Endothelial cell (in vitro differentiated cells): ENCODE measurements at regions not wholly inside any gene's neighbourhood (a gene's known extent, or its start where the extent isn't known, plus 50 kb on each side); places are given as distances from the start of the nearest gene placed in this dataset.

ENCODE experiments used
- DNase-seq: peaks from one replicate; pipeline ENCODE4 v3.0.0; 2021; ENCODE audit warnings: low spot score
- H3K27ac Mint-ChIP-seq: one replicate; pipeline ENCODE4 v1.8.0; 2021; ENCODE audit warnings: mixed read lengths, inconsistent platforms; ENCODE audit not compliant: unreplicated experiment
- H3K27me3 Mint-ChIP-seq: one replicate; pipeline ENCODE4 v1.8.0; 2021; ENCODE audit warnings: mild to moderate bottlenecking, moderate library complexity, mixed read lengths, inconsistent platforms; ENCODE audit not compliant: unreplicated experiment
- H3K36me3 Mint-ChIP-seq: one replicate; pipeline ENCODE4 v1.8.0; 2021; ENCODE audit warnings: mild to moderate bottlenecking, low read depth, mixed read lengths, inconsistent platforms; ENCODE audit not compliant: unreplicated experiment
- H3K4me1 Mint-ChIP-seq: one replicate; pipeline ENCODE4 v1.8.0; 2021; ENCODE audit warnings: mild to moderate bottlenecking, mixed read lengths, inconsistent platforms; ENCODE audit not compliant: unreplicated experiment
- H3K4me3 Mint-ChIP-seq: one replicate; pipeline ENCODE4 v1.8.0; 2021; ENCODE audit warnings: mild to moderate bottlenecking, mixed read lengths, inconsistent platforms; ENCODE audit not compliant: unreplicated experiment
- H3K9me3 Mint-ChIP-seq: one replicate; pipeline ENCODE4 v1.8.0; 2021; ENCODE audit warnings: mixed read lengths, inconsistent platforms; ENCODE audit not compliant: unreplicated experiment
- TF ChIP-seq, protein P1 (sequence below): fragments of 200-600 bp; sonication (generic); IDR thresholded peaks from one replicate; pipeline ENCODE4 v1.5.0; 2021; ENCODE audit warnings: antibody characterized with exemption; ENCODE audit not compliant: unreplicated experiment

DNA sequence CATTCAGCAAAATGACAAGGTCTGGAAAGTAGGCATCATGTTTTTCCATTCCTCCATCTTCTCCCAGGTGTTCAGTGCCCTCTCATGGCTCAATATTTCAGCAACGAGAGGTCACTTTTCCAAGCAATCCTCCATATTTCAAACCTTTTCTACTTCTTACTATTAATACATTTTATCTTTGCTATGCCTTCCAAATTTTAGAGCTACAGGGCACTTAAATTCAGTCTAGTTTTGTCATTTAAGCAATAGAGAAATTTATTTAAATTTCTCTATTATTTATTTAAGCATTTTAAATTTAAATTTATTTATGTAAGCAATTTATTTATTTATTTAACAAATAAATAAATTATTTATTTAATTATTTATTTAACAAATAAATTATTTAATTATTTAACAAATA, 305.1 kb upstream of the ANXA10 start:
- no peaks in the 10 kb centered on the region for H3K4me1 Mint-ChIP-seq
- H3K27me3 Mint-ChIP-seq: no peaks in the 10 kb centered on the region
- no peaks in the 10 kb centered on the region for H3K9me3 Mint-ChIP-seq
- H3K4me3 Mint-ChIP-seq: no peak overlapping the region
- TF ChIP-seq, protein P1, sequence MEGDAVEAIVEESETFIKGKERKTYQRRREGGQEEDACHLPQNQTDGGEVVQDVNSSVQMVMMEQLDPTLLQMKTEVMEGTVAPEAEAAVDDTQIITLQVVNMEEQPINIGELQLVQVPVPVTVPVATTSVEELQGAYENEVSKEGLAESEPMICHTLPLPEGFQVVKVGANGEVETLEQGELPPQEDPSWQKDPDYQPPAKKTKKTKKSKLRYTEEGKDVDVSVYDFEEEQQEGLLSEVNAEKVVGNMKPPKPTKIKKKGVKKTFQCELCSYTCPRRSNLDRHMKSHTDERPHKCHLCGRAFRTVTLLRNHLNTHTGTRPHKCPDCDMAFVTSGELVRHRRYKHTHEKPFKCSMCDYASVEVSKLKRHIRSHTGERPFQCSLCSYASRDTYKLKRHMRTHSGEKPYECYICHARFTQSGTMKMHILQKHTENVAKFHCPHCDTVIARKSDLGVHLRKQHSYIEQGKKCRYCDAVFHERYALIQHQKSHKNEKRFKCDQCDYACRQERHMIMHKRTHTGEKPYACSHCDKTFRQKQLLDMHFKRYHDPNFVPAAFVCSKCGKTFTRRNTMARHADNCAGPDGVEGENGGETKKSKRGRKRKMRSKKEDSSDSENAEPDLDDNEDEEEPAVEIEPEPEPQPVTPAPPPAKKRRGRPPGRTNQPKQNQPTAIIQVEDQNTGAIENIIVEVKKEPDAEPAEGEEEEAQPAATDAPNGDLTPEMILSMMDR: no peak
- no peaks in the 10 kb centered on the region for H3K36me3 Mint-ChIP-seq
- no peak overlapping the region for H3K27ac Mint-ChIP-seq
- DNase-seq: no peak

DNA sequence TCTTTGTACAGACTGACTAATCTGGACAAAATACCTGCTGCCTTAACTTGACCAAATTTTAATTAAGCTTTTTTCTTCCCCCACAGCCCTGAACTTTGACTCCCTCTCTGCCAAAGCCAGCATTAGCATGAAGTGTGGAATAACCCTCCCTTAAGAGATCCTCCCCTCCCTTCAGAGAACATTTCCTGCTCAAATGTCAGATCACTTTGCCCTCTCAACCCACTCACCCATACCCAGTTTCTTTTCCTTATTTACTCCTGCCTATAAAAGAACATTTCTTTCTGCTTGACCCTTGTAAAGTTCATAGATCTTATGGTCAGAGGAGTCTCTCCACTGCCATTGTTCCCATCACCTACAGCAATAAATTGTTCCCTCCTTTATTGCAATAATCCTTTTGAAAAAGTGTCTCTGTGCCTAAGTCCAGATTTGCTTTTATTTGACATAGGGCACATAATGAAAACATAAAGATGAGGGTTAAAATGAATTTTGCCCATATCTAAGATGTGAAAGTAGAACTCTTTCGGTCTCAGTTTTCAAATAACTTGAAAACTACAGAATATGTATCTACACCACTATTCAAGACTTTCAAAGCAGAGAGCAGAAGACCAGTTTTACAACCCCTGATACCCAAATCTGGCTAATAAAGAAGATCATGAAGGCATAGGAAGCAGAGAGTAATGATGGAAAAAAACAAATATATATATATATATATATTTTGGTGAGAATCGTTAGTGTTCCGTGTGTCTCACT, 289.7 kb upstream of the ANXA10 start:
- no peak overlapping the region for H3K27ac Mint-ChIP-seq
- H3K4me1 Mint-ChIP-seq: peaks cover 6% of the 10 kb centered on the region
- TF ChIP-seq, protein P1: no peak
- DNase-seq: no peak
- no peaks in the 10 kb centered on the region for H3K9me3 Mint-ChIP-seq
- H3K27me3 Mint-ChIP-seq: peaks cover 3% of the 10 kb centered on the region
- H3K36me3 Mint-ChIP-seq: no peaks in the 10 kb centered on the region
- no peak overlapping the region for H3K4me3 Mint-ChIP-seq

DNA sequence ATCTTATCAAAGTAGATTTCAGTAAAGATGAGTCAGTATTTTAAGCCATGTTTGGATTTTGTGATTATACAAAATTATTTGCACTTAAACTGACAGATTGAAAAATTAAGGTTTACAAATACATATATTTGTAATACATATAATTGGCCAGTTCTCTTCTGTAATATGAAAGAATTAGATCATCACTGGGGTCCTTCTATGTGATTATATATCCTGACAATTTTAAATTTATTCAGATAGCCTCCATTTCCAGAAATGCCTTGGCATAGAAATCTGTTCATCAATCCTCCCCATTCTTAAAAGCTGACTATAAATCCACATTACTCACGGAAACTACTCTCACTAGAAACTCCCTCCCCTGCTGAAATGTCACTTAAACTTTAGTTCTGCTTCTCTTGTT, 280.4 kb upstream of the ANXA10 start:
- H3K27ac Mint-ChIP-seq: no peak overlapping the region
- TF ChIP-seq, protein P1: no peak
- H3K4me3 Mint-ChIP-seq: no peak overlapping the region
- H3K36me3 Mint-ChIP-seq: no peaks in the 10 kb centered on the region
- H3K4me1 Mint-ChIP-seq: peaks cover 3% of the 10 kb centered on the region
- DNase-seq: no peak
- H3K27me3 Mint-ChIP-seq: no peaks in the 10 kb centered on the region
- peaks cover 12% of the 10 kb centered on the region for H3K9me3 Mint-ChIP-seq

DNA sequence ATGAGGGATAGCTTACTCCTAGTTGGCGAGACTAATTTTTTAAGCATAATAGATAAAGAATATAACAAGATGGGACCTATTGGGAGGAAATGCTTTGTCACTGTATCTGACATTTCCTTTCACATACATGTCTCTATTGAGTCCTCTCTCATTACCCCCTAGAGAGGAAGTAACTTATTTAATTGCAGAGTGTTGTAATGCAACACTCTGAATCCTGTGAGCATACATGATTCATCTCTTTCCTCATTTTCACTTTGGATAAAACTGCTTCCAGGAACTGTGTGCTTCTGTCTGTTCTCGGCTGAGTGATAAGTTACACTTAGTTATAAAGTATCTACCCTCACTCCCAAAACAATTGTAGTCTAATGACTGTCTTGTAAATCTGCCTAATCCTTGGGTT, 266.1 kb upstream of the ANXA10 start:
- DNase-seq: no peak
- Mint-ChIP-seq H3K4me3 (no peak overlapping the region), H3K4me1 (peaks cover 2% of the 10 kb centered on the region), H3K27me3 (no peaks in the 10 kb centered on the region), H3K27ac (no peak overlapping the region), H3K9me3 (no peaks in the 10 kb centered on the region), H3K36me3 (no peaks in the 10 kb centered on the region)
- TF ChIP-seq, protein P1: no peak

DNA sequence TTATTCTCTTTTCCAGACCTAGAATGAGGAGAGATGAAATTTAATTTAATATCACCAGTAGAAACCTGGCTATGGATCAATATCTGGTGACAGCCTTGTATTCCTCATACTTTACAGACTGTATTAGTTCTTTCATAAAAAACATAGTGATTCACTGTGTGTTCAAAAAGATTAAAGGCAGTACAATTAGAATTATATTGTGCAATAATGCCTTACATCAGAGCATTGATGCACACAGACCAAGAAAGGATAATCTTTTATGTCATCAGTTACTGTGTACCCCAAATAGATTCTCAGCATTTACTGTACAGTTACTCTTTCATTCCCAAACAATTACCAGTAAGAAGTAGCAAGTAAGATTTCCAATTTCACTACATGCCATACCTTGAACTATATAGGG, 260.5 kb upstream of the ANXA10 start:
- TF ChIP-seq, protein P1: no peak
- H3K9me3 Mint-ChIP-seq: no peaks in the 10 kb centered on the region
- H3K27ac Mint-ChIP-seq: no peak overlapping the region
- no peaks in the 10 kb centered on the region for H3K4me1 Mint-ChIP-seq
- no peaks in the 10 kb centered on the region for H3K36me3 Mint-ChIP-seq
- no peak overlapping the region for H3K4me3 Mint-ChIP-seq
- H3K27me3 Mint-ChIP-seq: no peaks in the 10 kb centered on the region
- DNase-seq: no peak
